Kidney tubule cell (primary cell): ENCODE measurements at regions not wholly inside any gene's neighbourhood (a gene's known extent, or its start where the extent isn't known, plus 50 kb on each side); places are given as distances from the start of the nearest gene placed in this dataset.
"Not testable (repeated sequence)": the region's sequence is repeated elsewhere in the genome, so short reads cannot be mapped to it uniquely, and the experiment has no call there.

ENCODE experiments used
- DNase-seq: peaks from one replicate; pipeline ENCODE4 v3.0.0-alpha.2; 2018; ENCODE audit warnings: low spot score

GRCh38 chr16:62755938-62756337 is 719.7 kb upstream of the CDH8 start:
- no peak for DNase-seq

- no peak for DNase-seq
These were observed 716.6 kb upstream of the CDH8 start for GRCh38 chr16:62752854-62753253.

- no peak for DNase-seq
These were observed 715.0 kb upstream of the CDH8 start for GRCh38 chr16:62751218-62751617.

- no peak for DNase-seq
These were observed 705.5 kb upstream of the CDH8 start for GRCh38 chr16:62741692-62742091.

GRCh38 chr16:62738666-62739460 is 702.6 kb upstream of the CDH8 start:
- DNase-seq, result no peak

GRCh38 chr16:62732092-62732491 is 695.9 kb upstream of the CDH8 start:
- no peak for DNase-seq

- not testable (repeated sequence) for DNase-seq
These were observed 688.5 kb upstream of the CDH8 start for GRCh38 chr16:62724670-62725269.

- DNase-seq, result no peak
These were observed 684.4 kb upstream of the CDH8 start for GRCh38 chr16:62720651-62721050.

- DNase-seq, result no peak
These were observed 680.8 kb upstream of the CDH8 start for GRCh38 chr16:62717026-62717425.

- no peak for DNase-seq
These were observed 679.5 kb upstream of the CDH8 start for GRCh38 chr16:62715701-62716100.

GRCh38 chr16:62712566-62712965 is 676.3 kb upstream of the CDH8 start:
- DNase-seq, result no peak

GRCh38 chr16:62711797-62712196 is 675.6 kb upstream of the CDH8 start:
- no peak for DNase-seq

- DNase-seq, result no peak
These were observed 673.6 kb upstream of the CDH8 start for GRCh38 chr16:62709794-62710193.

GRCh38 chr16:62701426-62701825 is 665.2 kb upstream of the CDH8 start:
- DNase-seq, result no peak

- DNase-seq, result no peak
These were observed 664.4 kb upstream of the CDH8 start for GRCh38 chr16:62700426-62701294.

- no peak for DNase-seq
These were observed 656.4 kb upstream of the CDH8 start for GRCh38 chr16:62692685-62693084.

GRCh38 chr16:62681819-62682218 is 645.6 kb upstream of the CDH8 start:
- no peak for DNase-seq

GRCh38 chr16:62678796-62679195 is 642.6 kb upstream of the CDH8 start:
- DNase-seq, result no peak

- DNase-seq, result no peak
These were observed 640.1 kb upstream of the CDH8 start for GRCh38 chr16:62676306-62676705.

- no peak for DNase-seq
These were observed 629.0 kb upstream of the CDH8 start for GRCh38 chr16:62665269-62665668.

GRCh38 chr16:62664566-62664965 is 628.3 kb upstream of the CDH8 start:
- DNase-seq, result no peak

GRCh38 chr16:62661435-62661834 is 625.2 kb upstream of the CDH8 start:
- no peak for DNase-seq

GRCh38 chr16:62657116-62657515 is 620.9 kb upstream of the CDH8 start:
- DNase-seq, result no peak
